Kidney tubule cell (primary cell): ENCODE measurements at regions not wholly inside any gene's neighbourhood (a gene's known extent, or its start where the extent isn't known, plus 50 kb on each side); places are given as distances from the start of the nearest gene placed in this dataset.
A peak's percentile ranks its signal among the peaks of the same experiment; 100 is the strongest.

Experiments
- DNase-seq: peaks from one replicate; pipeline ENCODE4 v3.0.0-alpha.2; 2018; ENCODE audit warnings: low spot score

- no peak for DNase-seq
Measured at GRCh38 chr1:229093238-229093540, 177.7 kb upstream of the RAB4A start.

- peak; percentile 54 for DNase-seq
Measured at GRCh38 chr1:229093609-229094336, 177.1 kb upstream of the RAB4A start.

GRCh38 chr1:229094476-229095311 is 176.2 kb upstream of the RAB4A start:
- no peak for DNase-seq

GRCh38 chr1:229095325-229095724 is 175.6 kb upstream of the RAB4A start:
- DNase-seq, result no peak

GRCh38 chr1:229097356-229097755 is 173.6 kb upstream of the RAB4A start:
- DNase-seq, result no peak

- DNase-seq, result no peak
Measured at GRCh38 chr1:229098361-229098760, 172.6 kb upstream of the RAB4A start.

GRCh38 chr1:229098903-229099578 is 171.9 kb upstream of the RAB4A start:
- DNase-seq, result no peak

- no peak for DNase-seq
Measured at GRCh38 chr1:229101011-229101871, 169.7 kb upstream of the RAB4A start.

- DNase-seq, result no peak
Measured at GRCh38 chr1:229102741-229103391, 168.0 kb upstream of the RAB4A start.

- no peak for DNase-seq
Measured at GRCh38 chr1:229104654-229105053, 166.3 kb upstream of the RAB4A start.

GRCh38 chr1:229105109-229105508 is 165.8 kb upstream of the RAB4A start:
- DNase-seq, result no peak

GRCh38 chr1:229105822-229106525 is 164.9 kb upstream of the RAB4A start:
- no peak for DNase-seq

GRCh38 chr1:229106526-229107125 is 164.3 kb upstream of the RAB4A start:
- no peak for DNase-seq

- DNase-seq, result no peak
Measured at GRCh38 chr1:229107304-229107815, 163.6 kb upstream of the RAB4A start.

GRCh38 chr1:229107972-229108371 is 162.9 kb upstream of the RAB4A start:
- no peak for DNase-seq

GRCh38 chr1:229108598-229109201 is 162.2 kb upstream of the RAB4A start:
- peak; percentile 79 for DNase-seq

GRCh38 chr1:229109320-229109761 is 161.6 kb upstream of the RAB4A start:
- DNase-seq, result no peak

- no peak for DNase-seq
Measured at GRCh38 chr1:229110986-229111385, 159.9 kb upstream of the RAB4A start.

GRCh38 chr1:229111703-229112319 is 159.1 kb upstream of the RAB4A start:
- DNase-seq, result no peak
